ENCODE measurements at regions not wholly inside any gene's neighbourhood (a gene's known extent, or its start where the extent isn't known, plus 50 kb on each side); places are given as distances from the start of the nearest gene placed in this dataset.

GRCh38 chr2:81644189-81644588 lies 1339.6 kb upstream of the LRRTM1 start:
- TF ChIP-seq EZH2 (IDR thresholded peaks at IDR 0.05; ENCODE audit: insufficient read depth, poor library complexity, severe bottlenecking) (no peak), EZH2phosphoT487 (IDR thresholded peaks at IDR 0.05; ENCODE audit: insufficient read depth, low read depth) (no peak)

Measured in GM23248 (cell line).